Spleen (tissue), 7 donors: ENCODE measurements at regions not wholly inside any gene's neighbourhood (a gene's known extent, or its start where the extent isn't known, plus 50 kb on each side); places are given as distances from the start of the nearest gene placed in this dataset.
"Not testable (repeated sequence)": the region's sequence is repeated elsewhere in the genome, so short reads cannot be mapped to it uniquely, and the experiment has no call there.

ENCODE experiments used
- CTCF ChIP-seq, 11 experiments: fragments of 200-600 bp in 7 of 11; fragments of 450-650 bp in 4 of 11; sonication (generic) in 4 of 11; IDR thresholded peaks in 8 of 11; conservative IDR thresholded peaks in 3 of 11; 1 replicate in 7 of 11; 2 replicates in 4 of 11; pipeline versions ENCODE4 v1.4.0 to v1.8.0; 2016 to 2021; ENCODE audit warnings: antibody characterized with exemption in 11 of 11, inconsistent platforms in 4 of 11, mild to moderate bottlenecking in 1 of 11
- POLR2AphosphoS5 ChIP-seq, 3 donors: sonication (generic); formaldehyde crosslinking; IDR thresholded peaks; one replicate each; pipeline ENCODE4 v1.5.1; 2017; ENCODE audit warnings: antibody characterized with exemption in 3 of 3
- donor health status: DM: no; HTN: no; CAD: no; lungs with moderate emphysema.
- donor health status: DM: no; HTN: no; CAD: no.
- donor health status: DM: no; HTN: no; CAD: no.

DNA sequence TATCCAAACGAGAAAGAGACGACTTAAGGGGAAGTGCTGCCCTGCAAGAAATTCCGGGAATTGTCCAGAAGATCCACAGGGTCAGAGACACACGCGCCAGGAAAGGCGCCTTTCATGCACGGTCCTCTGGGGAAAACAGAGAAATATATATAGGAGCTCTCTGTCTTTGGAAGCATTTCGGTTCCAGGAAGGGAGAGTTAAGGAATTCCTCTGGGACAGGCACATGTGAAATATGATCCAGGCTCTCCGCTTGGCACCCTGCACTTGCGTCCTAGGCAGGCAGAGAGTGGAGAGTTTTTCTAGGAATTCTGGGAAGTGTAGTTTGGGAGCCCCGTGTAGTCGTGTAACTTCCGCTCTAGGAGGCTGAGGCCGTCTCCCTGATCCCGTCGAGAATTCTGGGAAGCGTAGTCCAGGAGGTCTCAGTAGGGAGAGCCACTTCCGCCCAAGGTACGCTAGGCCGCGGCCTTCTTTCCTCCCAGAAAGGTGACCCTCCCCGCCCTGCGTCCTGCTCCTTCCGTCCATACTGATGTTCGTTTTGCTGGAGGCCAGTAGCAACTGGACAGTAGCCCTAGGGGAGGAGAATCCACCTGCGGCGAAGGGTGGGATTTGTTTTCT, 677.5 kb upstream of the DEFB115 start:
- not testable (repeated sequence) for TF ChIP-seq CTCF (IDR thresholded peaks at IDR 0.05 in 8 of 11, conservative IDR thresholded peaks at IDR 0.05 in 3 of 11)
- TF ChIP-seq POLR2AphosphoS5 (IDR thresholded peaks at IDR 0.05) = peak in 1 of 3 donors; percentile 62
